ENCODE measurements at regions not wholly inside any gene's neighbourhood (a gene's known extent, or its start where the extent isn't known, plus 50 kb on each side); places are given as distances from the start of the nearest gene placed in this dataset.

DNA sequence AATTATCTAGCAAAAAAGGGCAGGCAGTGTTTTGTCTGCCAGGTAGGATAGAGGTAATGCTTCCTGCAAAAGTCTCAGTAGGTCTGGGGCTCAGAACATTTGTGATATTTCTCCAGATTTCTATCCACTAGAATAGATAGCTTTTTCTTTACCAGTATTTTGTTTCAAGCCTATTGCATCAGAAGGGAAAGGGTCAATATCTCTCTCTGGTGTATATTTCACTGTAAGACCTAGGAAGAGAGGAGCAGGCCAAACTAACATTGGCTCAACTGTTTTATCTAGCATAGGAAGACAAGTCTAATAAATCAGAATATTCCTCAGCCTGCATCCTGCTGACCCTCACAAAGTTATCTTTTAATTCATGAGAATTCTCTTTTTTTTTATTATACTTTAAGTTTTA is 106.7 kb upstream of the DAAM1 start:
- Histone ChIP-seq H3K36me3 (ENCODE audit: control insufficient read depth in 2 of 2, insufficient read depth in 2 of 2, low read length in 1 of 2) (no peaks in the 10 kb centered on the region), H3K9me3 (ENCODE audit: control insufficient read depth in 2 of 2, insufficient read depth in 1 of 2, low read depth in 1 of 2, low read length in 1 of 2) (no peaks in the 10 kb centered on the region), H3K27ac (ENCODE audit: low read depth in 2 of 2, low read length in 1 of 2) (no peak overlapping the region), H3K4me1 (ENCODE audit: control insufficient read depth in 2 of 2, insufficient read depth in 2 of 2, low read length in 1 of 2) (no peaks in the 10 kb centered on the region), H3K27me3 (ENCODE audit: control insufficient read depth in 1 of 2, insufficient read depth in 2 of 2, low read length in 2 of 2) (peaks cover 0 to 3% of the 10 kb centered on the region in 2 donors), H3K4me3 (ENCODE audit: low read depth in 1 of 2, low read length in 2 of 2) (no peak overlapping the region)

DNA sequence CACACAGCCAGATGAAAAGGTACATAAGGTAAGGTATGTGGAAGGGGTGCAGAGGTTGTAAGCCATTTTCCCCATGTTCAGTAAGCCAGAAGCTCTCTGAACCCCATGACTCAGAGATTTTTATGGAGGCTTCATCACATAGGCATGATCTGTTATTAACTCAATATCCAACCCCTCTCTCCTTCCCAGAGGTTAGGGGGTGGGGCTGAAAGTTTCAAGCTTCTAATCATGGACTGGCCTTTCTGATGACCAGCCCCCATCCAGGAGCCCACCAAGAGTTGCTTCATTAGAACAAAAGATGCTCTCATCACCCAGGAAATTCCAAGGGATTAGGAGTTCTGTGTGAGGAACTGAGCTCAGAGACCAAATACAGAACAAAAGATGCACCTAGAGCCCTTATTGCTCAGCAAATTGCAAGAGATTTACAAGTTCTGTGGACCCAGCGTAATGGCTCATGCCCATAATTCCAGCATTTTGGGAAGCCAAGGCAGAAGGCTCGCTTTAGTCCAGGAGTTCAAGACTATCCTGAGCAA is 103.2 kb upstream of the DAAM1 start:
- Histone ChIP-seq H3K27ac (ENCODE audit: low read depth in 2 of 2, low read length in 1 of 2) (no peak overlapping the region), H3K4me1 (ENCODE audit: control insufficient read depth in 2 of 2, insufficient read depth in 2 of 2, low read length in 1 of 2) (no peaks in the 10 kb centered on the region), H3K4me3 (ENCODE audit: low read depth in 1 of 2, low read length in 2 of 2) (no peak overlapping the region), H3K9me3 (ENCODE audit: control insufficient read depth in 2 of 2, insufficient read depth in 1 of 2, low read depth in 1 of 2, low read length in 1 of 2) (no peaks in the 10 kb centered on the region), H3K36me3 (ENCODE audit: control insufficient read depth in 2 of 2, insufficient read depth in 2 of 2, low read length in 1 of 2) (no peaks in the 10 kb centered on the region), H3K27me3 (ENCODE audit: control insufficient read depth in 1 of 2, insufficient read depth in 2 of 2, low read length in 2 of 2) (peaks cover 0 to 3% of the 10 kb centered on the region in 2 donors)
- WGBS, 2 donors = 81 to 94% methylated on average over 2 of the region's 2 CpGs

DNA sequence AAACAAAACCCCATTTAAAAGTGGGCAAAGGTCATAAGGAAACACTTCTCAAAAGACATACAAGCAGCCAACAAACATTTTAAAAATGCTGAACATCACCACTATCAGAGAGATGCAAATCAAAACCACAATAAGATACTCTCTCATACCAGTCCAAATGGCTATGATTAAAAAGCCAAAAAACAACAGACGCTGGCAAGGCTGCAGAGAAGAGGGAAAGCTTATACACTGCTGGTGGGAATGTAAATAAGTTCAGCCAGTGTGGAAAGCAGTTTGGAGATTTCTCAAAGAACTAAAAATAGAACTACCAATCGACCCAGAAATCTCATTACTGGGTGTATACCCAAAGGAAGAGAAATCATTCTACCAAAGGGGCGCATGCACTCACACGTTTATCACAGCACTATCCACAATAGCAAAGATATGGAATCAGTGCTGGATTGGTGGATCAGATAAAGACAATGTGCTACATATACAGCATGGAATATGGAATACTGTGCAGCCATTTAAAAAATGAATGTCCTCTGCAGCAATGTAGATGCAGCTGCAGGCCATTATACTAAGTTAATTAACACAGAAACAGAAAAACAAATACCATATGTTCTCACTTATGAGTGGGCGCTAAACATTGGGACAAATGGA is 102.1 kb upstream of the DAAM1 start:
- 54 to 55% methylated on average over 5 of the region's 5 CpGs for WGBS, 2 donors
- Histone ChIP-seq H3K27me3 (ENCODE audit: control insufficient read depth in 1 of 2, insufficient read depth in 2 of 2, low read length in 2 of 2) (peaks cover 0 to 3% of the 10 kb centered on the region in 2 donors), H3K27ac (ENCODE audit: low read depth in 2 of 2, low read length in 1 of 2) (no peak overlapping the region), H3K4me3 (ENCODE audit: low read depth in 1 of 2, low read length in 2 of 2) (no peak overlapping the region), H3K4me1 (ENCODE audit: control insufficient read depth in 2 of 2, insufficient read depth in 2 of 2, low read length in 1 of 2) (no peaks in the 10 kb centered on the region), H3K9me3 (ENCODE audit: control insufficient read depth in 2 of 2, insufficient read depth in 1 of 2, low read depth in 1 of 2, low read length in 1 of 2) (no peaks in the 10 kb centered on the region), H3K36me3 (ENCODE audit: control insufficient read depth in 2 of 2, insufficient read depth in 2 of 2, low read length in 1 of 2) (no peaks in the 10 kb centered on the region)

- H3K4me3 ChIP-seq (ENCODE audit: low read depth in 1 of 2, low read length in 2 of 2) = no peak overlapping the region
- H3K4me1 ChIP-seq (ENCODE audit: control insufficient read depth in 2 of 2, insufficient read depth in 2 of 2, low read length in 1 of 2) = no peaks in the 10 kb centered on the region
- 90 to 91% methylated on average over 3 of the region's 3 CpGs for WGBS, 2 donors
- no peaks in the 10 kb centered on the region for H3K36me3 ChIP-seq (ENCODE audit: control insufficient read depth in 2 of 2, insufficient read depth in 2 of 2, low read length in 1 of 2)
- peaks cover 0 to 3% of the 10 kb centered on the region in 2 donors for H3K27me3 ChIP-seq (ENCODE audit: control insufficient read depth in 1 of 2, insufficient read depth in 2 of 2, low read length in 2 of 2)
- no peak overlapping the region for H3K27ac ChIP-seq (ENCODE audit: low read depth in 2 of 2, low read length in 1 of 2)
- no peaks in the 10 kb centered on the region for H3K9me3 ChIP-seq (ENCODE audit: control insufficient read depth in 2 of 2, insufficient read depth in 1 of 2, low read depth in 1 of 2, low read length in 1 of 2)
These were observed 101.2 kb upstream of the DAAM1 start for GRCh38 chr14:59087240-59087639.

- H3K4me3 ChIP-seq (ENCODE audit: low read depth in 1 of 2, low read length in 2 of 2) = no peak overlapping the region
- H3K4me1 ChIP-seq (ENCODE audit: control insufficient read depth in 2 of 2, insufficient read depth in 2 of 2, low read length in 1 of 2) = no peaks in the 10 kb centered on the region
- H3K9me3 ChIP-seq (ENCODE audit: control insufficient read depth in 2 of 2, insufficient read depth in 1 of 2, low read depth in 1 of 2, low read length in 1 of 2) = no peaks in the 10 kb centered on the region
- 93 to 100% methylated on average over 2 of the region's 2 CpGs for WGBS, 2 donors
- H3K36me3 ChIP-seq (ENCODE audit: control insufficient read depth in 2 of 2, insufficient read depth in 2 of 2, low read length in 1 of 2) = no peaks in the 10 kb centered on the region
- H3K27me3 ChIP-seq (ENCODE audit: control insufficient read depth in 1 of 2, insufficient read depth in 2 of 2, low read length in 2 of 2) = peaks cover 0 to 3% of the 10 kb centered on the region in 2 donors
- H3K27ac ChIP-seq (ENCODE audit: low read depth in 2 of 2, low read length in 1 of 2) = no peak overlapping the region
These were observed 100.8 kb upstream of the DAAM1 start for GRCh38 chr14:59087711-59088110.

GRCh38 chr14:59090572-59090971 is 97.9 kb upstream of the DAAM1 start:
- Histone ChIP-seq H3K9me3 (ENCODE audit: control insufficient read depth in 2 of 2, insufficient read depth in 1 of 2, low read depth in 1 of 2, low read length in 1 of 2) (no peaks in the 10 kb centered on the region), H3K27me3 (ENCODE audit: control insufficient read depth in 1 of 2, insufficient read depth in 2 of 2, low read length in 2 of 2) (no peaks in the 10 kb centered on the region), H3K27ac (ENCODE audit: low read depth in 2 of 2, low read length in 1 of 2) (no peak overlapping the region), H3K4me3 (ENCODE audit: low read depth in 1 of 2, low read length in 2 of 2) (no peak overlapping the region), H3K36me3 (ENCODE audit: control insufficient read depth in 2 of 2, insufficient read depth in 2 of 2, low read length in 1 of 2) (no peaks in the 10 kb centered on the region), H3K4me1 (ENCODE audit: control insufficient read depth in 2 of 2, insufficient read depth in 2 of 2, low read length in 1 of 2) (no peaks in the 10 kb centered on the region)
- 49 to 75% methylated on average over 4 of the region's 4 CpGs for WGBS, 2 donors

DNA sequence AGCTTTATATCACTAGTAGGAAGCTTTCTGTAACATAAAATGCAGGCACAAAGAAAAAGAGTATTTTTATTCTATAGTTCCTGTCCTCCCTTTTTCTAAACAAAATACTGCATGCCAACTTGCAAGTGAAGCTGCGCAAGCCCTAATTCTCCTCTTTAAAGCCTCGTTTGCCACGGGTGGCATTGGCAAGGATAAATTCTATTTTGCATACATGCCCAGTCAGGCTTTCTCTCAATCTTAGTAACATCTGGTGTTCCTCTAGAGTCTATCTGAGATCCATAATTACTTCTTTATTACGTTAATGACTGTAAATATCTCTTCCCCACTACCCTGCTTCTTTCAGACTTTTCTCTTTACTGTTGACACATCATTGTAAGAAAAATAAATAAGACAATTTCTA is 97.1 kb upstream of the DAAM1 start:
- no peaks in the 10 kb centered on the region for H3K9me3 ChIP-seq (ENCODE audit: control insufficient read depth in 2 of 2, insufficient read depth in 1 of 2, low read depth in 1 of 2, low read length in 1 of 2)
- no peak overlapping the region for H3K4me3 ChIP-seq (ENCODE audit: low read depth in 1 of 2, low read length in 2 of 2)
- no peak overlapping the region for H3K27ac ChIP-seq (ENCODE audit: low read depth in 2 of 2, low read length in 1 of 2)
- 30 to 58% methylated on average over 4 of the region's 4 CpGs for WGBS, 2 donors
- H3K4me1 ChIP-seq (ENCODE audit: control insufficient read depth in 2 of 2, insufficient read depth in 2 of 2, low read length in 1 of 2) = no peaks in the 10 kb centered on the region
- H3K36me3 ChIP-seq (ENCODE audit: control insufficient read depth in 2 of 2, insufficient read depth in 2 of 2, low read length in 1 of 2) = no peaks in the 10 kb centered on the region
- no peaks in the 10 kb centered on the region for H3K27me3 ChIP-seq (ENCODE audit: control insufficient read depth in 1 of 2, insufficient read depth in 2 of 2, low read length in 2 of 2)

DNA sequence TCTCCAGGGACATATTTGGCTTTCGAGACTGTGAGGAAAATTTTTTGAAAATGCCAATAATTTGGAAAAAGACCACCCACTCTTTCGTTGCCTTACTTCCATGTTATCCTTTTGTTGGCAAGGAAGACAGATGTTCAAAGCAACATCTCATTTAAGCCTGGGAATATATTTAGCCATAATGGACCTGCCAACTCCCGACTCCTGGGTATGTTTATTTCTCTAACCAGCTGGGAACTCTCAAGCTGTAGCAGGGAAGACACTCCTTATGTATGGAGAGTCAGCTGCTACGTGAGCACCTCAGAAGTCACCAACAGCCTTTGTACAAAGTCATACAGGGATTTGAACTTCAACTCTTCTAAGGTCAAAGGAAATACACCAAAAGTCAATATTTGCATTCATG is 96.5 kb upstream of the DAAM1 start:
- 62 to 65% methylated on average over 4 of the region's 4 CpGs for WGBS, 2 donors
- Histone ChIP-seq H3K36me3 (ENCODE audit: control insufficient read depth in 2 of 2, insufficient read depth in 2 of 2, low read length in 1 of 2) (no peaks in the 10 kb centered on the region), H3K4me1 (ENCODE audit: control insufficient read depth in 2 of 2, insufficient read depth in 2 of 2, low read length in 1 of 2) (no peaks in the 10 kb centered on the region), H3K4me3 (ENCODE audit: low read depth in 1 of 2, low read length in 2 of 2) (no peak overlapping the region), H3K27ac (ENCODE audit: low read depth in 2 of 2, low read length in 1 of 2) (no peak overlapping the region), H3K27me3 (ENCODE audit: control insufficient read depth in 1 of 2, insufficient read depth in 2 of 2, low read length in 2 of 2) (no peaks in the 10 kb centered on the region), H3K9me3 (ENCODE audit: control insufficient read depth in 2 of 2, insufficient read depth in 1 of 2, low read depth in 1 of 2, low read length in 1 of 2) (no peaks in the 10 kb centered on the region)

GRCh38 chr14:59093902-59094301 is 94.6 kb upstream of the DAAM1 start:
- Histone ChIP-seq H3K27ac (ENCODE audit: low read depth in 2 of 2, low read length in 1 of 2) (no peak overlapping the region), H3K4me3 (ENCODE audit: low read depth in 1 of 2, low read length in 2 of 2) (no peak overlapping the region), H3K27me3 (ENCODE audit: control insufficient read depth in 1 of 2, insufficient read depth in 2 of 2, low read length in 2 of 2) (no peaks in the 10 kb centered on the region), H3K36me3 (ENCODE audit: control insufficient read depth in 2 of 2, insufficient read depth in 2 of 2, low read length in 1 of 2) (no peaks in the 10 kb centered on the region), H3K4me1 (ENCODE audit: control insufficient read depth in 2 of 2, insufficient read depth in 2 of 2, low read length in 1 of 2) (no peaks in the 10 kb centered on the region), H3K9me3 (ENCODE audit: control insufficient read depth in 2 of 2, insufficient read depth in 1 of 2, low read depth in 1 of 2, low read length in 1 of 2) (no peaks in the 10 kb centered on the region)
- WGBS, 2 donors = 70 to 77% methylated on average over 7 of the region's 7 CpGs

- no peaks in the 10 kb centered on the region for H3K36me3 ChIP-seq (ENCODE audit: control insufficient read depth in 2 of 2, insufficient read depth in 2 of 2, low read length in 1 of 2)
- H3K27ac ChIP-seq (ENCODE audit: low read depth in 2 of 2, low read length in 1 of 2) = no peak overlapping the region
- H3K4me3 ChIP-seq (ENCODE audit: low read depth in 1 of 2, low read length in 2 of 2) = no peak overlapping the region
- WGBS, 2 donors = 14 to 19% methylated on average over 2 of the region's 2 CpGs
- H3K4me1 ChIP-seq (ENCODE audit: control insufficient read depth in 2 of 2, insufficient read depth in 2 of 2, low read length in 1 of 2) = no peaks in the 10 kb centered on the region
- H3K9me3 ChIP-seq (ENCODE audit: control insufficient read depth in 2 of 2, insufficient read depth in 1 of 2, low read depth in 1 of 2, low read length in 1 of 2) = no peaks in the 10 kb centered on the region
- no peaks in the 10 kb centered on the region for H3K27me3 ChIP-seq (ENCODE audit: control insufficient read depth in 1 of 2, insufficient read depth in 2 of 2, low read length in 2 of 2)
These were observed 92.2 kb upstream of the DAAM1 start for GRCh38 chr14:59096303-59096702.

All from esophagus (tissue), 2 donors.